HG02885 (cell line): ENCODE measurements at regions not wholly inside any gene's neighbourhood (a gene's known extent, or its start where the extent isn't known, plus 50 kb on each side); places are given as distances from the start of the nearest gene placed in this dataset.

ENCODE experiments used
- ATAC-seq: cut with Tn5 transposase; IDR thresholded peaks from one replicate; pipeline ENCODE4 v1.9.1; 2021; ENCODE audit warnings: mild to moderate bottlenecking; ENCODE audit not compliant: unreplicated experiment, poor library complexity

DNA sequence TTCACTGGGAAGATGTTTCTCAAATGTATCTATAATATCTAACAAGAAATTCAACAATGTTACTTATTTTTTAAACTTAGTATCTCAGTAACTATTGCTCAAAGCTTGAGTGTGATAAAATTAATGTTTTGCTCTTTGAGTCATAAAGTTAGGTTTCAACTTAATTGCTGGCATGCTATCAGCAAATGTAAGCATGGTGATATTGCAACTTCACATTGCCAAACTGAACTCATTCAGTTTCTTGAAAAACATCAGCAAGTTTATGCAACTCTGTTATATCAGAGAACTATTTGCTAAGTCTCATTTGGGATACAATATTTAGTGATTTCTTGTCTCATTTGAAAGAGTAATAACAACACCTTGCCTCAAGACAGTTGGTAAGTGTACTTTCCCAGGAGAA, 91.2 kb upstream of the KLF3 start:
- no peak for ATAC-seq

- no peak for ATAC-seq
These were observed 89.3 kb upstream of the KLF3 start for GRCh38 chr4:38574559-38575333.

DNA sequence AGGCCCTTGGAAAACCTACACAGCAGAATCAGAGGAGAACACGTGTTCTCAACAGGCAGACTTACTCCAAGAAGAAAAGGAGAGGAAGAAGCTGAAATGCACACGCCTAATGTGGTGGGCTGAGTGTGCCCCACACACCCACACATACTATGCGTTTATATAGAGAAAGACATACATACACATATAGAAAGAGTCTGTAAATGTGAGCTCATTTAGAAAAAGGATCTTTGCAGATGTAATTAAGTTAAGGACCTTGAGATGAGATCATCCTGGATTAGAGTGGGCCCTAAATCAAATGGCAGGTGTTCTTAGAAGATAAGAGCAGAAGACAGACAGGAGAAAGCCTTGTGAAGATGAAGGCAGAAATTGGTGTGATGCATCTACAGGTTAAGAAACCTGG, 87.2 kb upstream of the KLF3 start:
- no peak for ATAC-seq

DNA sequence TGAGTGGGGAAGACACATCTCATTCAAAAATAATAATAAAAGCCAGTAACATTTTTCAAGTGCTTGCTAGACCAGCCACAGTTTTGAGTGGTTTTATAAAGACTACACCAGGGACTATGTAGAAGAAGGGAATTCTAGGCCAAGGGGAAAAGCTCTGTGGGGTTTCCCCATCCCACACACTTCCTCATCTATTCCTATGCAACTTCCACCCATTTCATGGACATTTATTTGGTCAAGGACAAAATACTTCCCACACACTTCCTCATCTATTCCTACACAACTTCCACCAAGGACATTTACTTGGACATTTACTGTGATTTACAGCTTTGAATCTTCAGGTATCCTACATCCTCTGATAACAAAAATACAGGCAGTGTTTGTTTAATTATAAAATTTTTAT, 86.5 kb upstream of the KLF3 start:
- no peak for ATAC-seq

- ATAC-seq: no peak
These were observed 82.4 kb upstream of the KLF3 start for GRCh38 chr4:38581426-38582106.

DNA sequence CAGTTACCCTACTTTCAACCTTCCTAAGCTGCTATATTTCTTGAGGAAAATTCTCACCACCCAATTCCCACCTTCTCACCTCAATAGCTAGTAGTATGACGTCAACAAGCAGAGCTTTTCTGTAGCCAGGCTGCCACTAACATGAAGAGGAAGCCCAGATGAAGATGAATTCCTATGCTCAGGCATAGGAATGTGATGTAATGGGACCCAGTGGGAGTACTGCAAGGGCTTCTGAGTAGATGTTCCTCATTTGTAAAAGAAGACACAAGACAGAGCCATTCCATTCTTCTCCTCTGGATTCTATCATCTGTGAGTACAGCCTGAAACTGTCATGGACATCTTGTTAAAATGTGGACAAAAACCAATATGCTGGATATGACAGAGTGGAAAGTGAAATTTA, 81.6 kb upstream of the KLF3 start:
- no peak for ATAC-seq

GRCh38 chr4:38582889-38583470, 81.0 kb upstream of the KLF3 start:
- no peak for ATAC-seq

GRCh38 chr4:38585871-38586270, 78.1 kb upstream of the KLF3 start:
- no peak for ATAC-seq

DNA sequence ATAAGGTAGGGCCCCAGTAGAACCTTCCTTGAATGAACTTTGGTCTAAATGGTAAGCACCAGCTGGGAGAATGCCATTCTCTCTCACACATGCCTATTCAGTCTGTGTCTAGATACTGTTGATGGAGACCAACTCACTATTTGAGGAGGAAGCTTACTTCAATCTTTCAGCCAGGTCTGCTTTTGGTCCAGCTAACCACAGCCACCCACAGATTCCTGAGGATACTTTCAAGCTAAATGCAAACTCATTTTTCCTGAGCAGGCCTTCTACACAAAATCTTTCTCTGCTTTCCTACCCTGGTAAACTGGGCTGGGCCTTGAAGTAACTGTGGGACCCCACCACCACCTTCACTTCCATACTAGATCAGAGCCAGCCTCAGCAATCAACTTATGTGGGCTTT, 76.9 kb upstream of the KLF3 start:
- no peak for ATAC-seq

DNA sequence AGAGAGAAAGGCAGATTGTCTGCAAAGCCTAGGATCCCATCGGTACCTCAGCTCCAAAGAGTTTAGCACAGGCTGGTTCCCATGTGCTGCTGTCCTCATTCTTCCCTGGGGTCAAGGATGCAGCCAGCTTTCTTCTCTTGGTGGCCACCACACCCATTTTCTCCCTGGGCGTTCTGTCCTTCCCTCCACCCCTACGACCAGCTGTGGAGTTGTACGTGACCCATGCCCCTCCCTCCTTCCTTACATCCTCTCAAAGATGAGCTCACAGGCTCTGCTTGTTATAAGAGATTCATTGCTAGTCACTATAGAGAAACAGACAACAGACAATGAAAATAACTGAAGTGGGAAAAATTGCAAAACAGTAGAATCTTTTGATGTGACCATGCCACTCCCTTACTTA, 74.0 kb upstream of the KLF3 start:
- no peak for ATAC-seq

- ATAC-seq: no peak
These were observed 72.2 kb upstream of the KLF3 start for GRCh38 chr4:38591617-38592337.

DNA sequence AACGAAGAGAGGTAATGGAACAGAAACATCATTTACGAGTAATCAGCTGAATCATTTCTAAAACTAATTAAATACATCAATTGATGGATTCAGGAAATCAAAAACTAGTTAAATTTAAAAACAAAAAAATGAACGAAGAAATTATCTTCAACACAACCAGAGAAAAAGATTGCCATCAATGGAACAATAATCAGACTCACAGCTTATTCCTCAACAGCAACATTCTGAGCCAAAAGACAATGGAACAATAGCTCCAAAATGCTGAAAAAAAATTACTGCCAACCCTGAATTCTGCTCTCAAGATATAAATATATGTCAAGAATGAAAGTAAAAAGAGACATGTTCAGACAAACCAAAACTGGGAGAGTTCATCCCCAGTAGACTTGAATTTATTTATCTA, 65.5 kb upstream of the KLF3 start:
- ATAC-seq: no peak

GRCh38 chr4:38600575-38600974, 63.4 kb upstream of the KLF3 start:
- no peak for ATAC-seq

- ATAC-seq: no peak
These were observed 62.6 kb upstream of the KLF3 start for GRCh38 chr4:38601244-38601915.

DNA sequence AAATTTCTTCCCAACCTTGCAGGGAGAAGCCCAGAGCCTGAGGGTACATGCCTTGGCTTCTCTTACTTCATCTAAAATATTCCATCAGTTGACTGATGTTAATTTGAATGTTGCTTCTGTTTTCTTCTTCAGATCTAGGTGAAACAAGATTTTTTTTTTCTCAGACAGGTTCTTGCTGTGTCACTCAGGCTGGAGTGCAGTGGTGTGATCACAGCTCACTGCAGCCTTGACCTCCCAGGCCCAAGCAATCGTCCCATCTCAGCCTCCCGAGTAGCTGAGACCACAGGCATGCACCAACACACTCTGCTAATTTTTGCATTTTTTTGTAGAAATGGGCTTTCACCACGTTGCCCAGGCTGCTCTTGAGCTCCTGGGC, 62.1 kb upstream of the KLF3 start:
- ATAC-seq: no peak

DNA sequence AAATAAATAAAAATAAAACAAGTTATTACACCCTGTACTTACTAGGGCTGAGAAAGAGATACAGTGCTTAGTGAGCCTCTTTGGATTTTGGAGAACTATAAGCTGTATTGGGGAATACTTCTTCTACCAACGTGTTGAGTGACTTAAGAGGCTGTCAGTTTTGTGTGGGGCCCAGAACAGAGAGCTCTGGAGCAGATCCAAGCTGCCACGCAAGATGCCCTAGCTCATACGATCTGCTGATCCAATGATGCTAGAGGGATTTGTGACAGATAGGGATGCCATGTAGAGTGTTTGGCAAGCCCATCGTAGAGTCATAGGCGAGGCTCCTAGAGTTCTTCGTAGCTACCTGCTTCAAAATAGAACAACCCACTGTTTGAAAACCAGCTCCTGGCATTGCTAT, 60.3 kb upstream of the KLF3 start:
- ATAC-seq: no peak

- no peak for ATAC-seq
These were observed 58.7 kb upstream of the KLF3 start for GRCh38 chr4:38605181-38605752.

GRCh38 chr4:38605753-38606586, 58.0 kb upstream of the KLF3 start:
- ATAC-seq: no peak

- no peak for ATAC-seq
These were observed 57.5 kb upstream of the KLF3 start for GRCh38 chr4:38606587-38606905.

- no peak for ATAC-seq
These were observed 54.4 kb upstream of the KLF3 start for GRCh38 chr4:38609614-38610013.
